HG02943 (cell line): ENCODE measurements at regions not wholly inside any gene's neighbourhood (a gene's known extent, or its start where the extent isn't known, plus 50 kb on each side); places are given as distances from the start of the nearest gene placed in this dataset.

Source experiments
- ATAC-seq: cut with Tn5 transposase; IDR thresholded peaks from one replicate; pipeline ENCODE4 v1.9.1; 2021; ENCODE audit warnings: mild to moderate bottlenecking, low read depth, moderate library complexity; ENCODE audit not compliant: unreplicated experiment

GRCh38 chr3:80263260-80263659 lies 495.5 kb upstream of the ROBO1 start:
- ATAC-seq: no peak

- ATAC-seq: no peak
These were observed 493.3 kb upstream of the ROBO1 start for GRCh38 chr3:80261082-80261481.

- no peak for ATAC-seq
These were observed 491.9 kb upstream of the ROBO1 start for GRCh38 chr3:80259736-80260135.

- ATAC-seq: no peak
These were observed 484.3 kb upstream of the ROBO1 start for GRCh38 chr3:80252113-80252512.

- ATAC-seq: no peak
These were observed 480.0 kb upstream of the ROBO1 start for GRCh38 chr3:80247766-80248165.

- no peak for ATAC-seq
These were observed 476.6 kb upstream of the ROBO1 start for GRCh38 chr3:80244390-80244789.

- ATAC-seq: no peak
These were observed 474.0 kb upstream of the ROBO1 start for GRCh38 chr3:80241791-80242190.

- ATAC-seq: no peak
These were observed 471.5 kb upstream of the ROBO1 start for GRCh38 chr3:80239301-80239700.

- ATAC-seq: no peak
These were observed 470.8 kb upstream of the ROBO1 start for GRCh38 chr3:80238606-80239005.

GRCh38 chr3:80238152-80238551 lies 470.4 kb upstream of the ROBO1 start:
- ATAC-seq: no peak

- no peak for ATAC-seq
These were observed 466.9 kb upstream of the ROBO1 start for GRCh38 chr3:80234706-80235105.

- no peak for ATAC-seq
These were observed 465.8 kb upstream of the ROBO1 start for GRCh38 chr3:80233576-80233975.

GRCh38 chr3:80232760-80233159 lies 465.0 kb upstream of the ROBO1 start:
- no peak for ATAC-seq

GRCh38 chr3:80230962-80231361 lies 463.2 kb upstream of the ROBO1 start:
- ATAC-seq: no peak

GRCh38 chr3:80227216-80227615 lies 459.4 kb upstream of the ROBO1 start:
- ATAC-seq: no peak

- ATAC-seq: no peak
These were observed 447.4 kb upstream of the ROBO1 start for GRCh38 chr3:80215191-80215590.

- no peak for ATAC-seq
These were observed 445.3 kb upstream of the ROBO1 start for GRCh38 chr3:80213086-80213485.

GRCh38 chr3:80192936-80193335 lies 425.1 kb upstream of the ROBO1 start:
- ATAC-seq: no peak

GRCh38 chr3:80190051-80190450 lies 422.3 kb upstream of the ROBO1 start:
- ATAC-seq: no peak

- ATAC-seq: no peak
These were observed 420.2 kb upstream of the ROBO1 start for GRCh38 chr3:80187981-80188380.

GRCh38 chr3:80159990-80160506 lies 392.2 kb upstream of the ROBO1 start:
- ATAC-seq: no peak

- no peak for ATAC-seq
These were observed 390.5 kb upstream of the ROBO1 start for GRCh38 chr3:80158332-80158731.

GRCh38 chr3:80157546-80157945 lies 389.7 kb upstream of the ROBO1 start:
- ATAC-seq: no peak
